Central memory CD8-positive, alpha-beta T cell (primary cell): ENCODE measurements at regions not wholly inside any gene's neighbourhood (a gene's known extent, or its start where the extent isn't known, plus 50 kb on each side); places are given as distances from the start of the nearest gene placed in this dataset.
"Not testable (repeated sequence)": the region's sequence is repeated elsewhere in the genome, so short reads cannot be mapped to it uniquely, and the experiment has no call there.

Source experiments
- ATAC-seq: fragments of 150-1000 bp; cut with Tn5 transposase; replicated peaks from 2 replicates; pipeline ENCODE4 v1.10.0; 2022; ENCODE audit warnings: mild to moderate bottlenecking, moderate FRiP score, moderate number of reproducible peaks; ENCODE audit not compliant: poor library complexity, severe bottlenecking; ENCODE audit errors: extremely low read depth
- DNase-seq, 2 donors: peaks; one replicate each; pipeline ENCODE4 v3.0.0; 2021; ENCODE audit warnings: low spot score in 2 of 2
- H3K27ac Mint-ChIP-seq: one replicate; pipeline ENCODE4 v1.8.0; 2022; ENCODE audit warnings: low read depth, mild to moderate bottlenecking, moderate library complexity, mixed read lengths
- H3K27me3 Mint-ChIP-seq: one replicate; pipeline ENCODE4 v1.8.0; 2022; ENCODE audit warnings: mixed read lengths
- H3K36me3 Mint-ChIP-seq: one replicate; pipeline ENCODE4 v1.8.0; 2022; ENCODE audit warnings: mild to moderate bottlenecking, moderate library complexity, mixed read lengths; ENCODE audit not compliant: insufficient read depth
- H3K4me1 Mint-ChIP-seq: one replicate; pipeline ENCODE4 v1.8.0; 2022; ENCODE audit warnings: mixed read lengths
- H3K4me3 Mint-ChIP-seq: one replicate; pipeline ENCODE4 v1.8.0; 2022; ENCODE audit warnings: mild to moderate bottlenecking, moderate library complexity, mixed read lengths
- H3K9me3 Mint-ChIP-seq: one replicate; pipeline ENCODE4 v1.8.0; 2022; ENCODE audit warnings: mixed read lengths

DNA sequence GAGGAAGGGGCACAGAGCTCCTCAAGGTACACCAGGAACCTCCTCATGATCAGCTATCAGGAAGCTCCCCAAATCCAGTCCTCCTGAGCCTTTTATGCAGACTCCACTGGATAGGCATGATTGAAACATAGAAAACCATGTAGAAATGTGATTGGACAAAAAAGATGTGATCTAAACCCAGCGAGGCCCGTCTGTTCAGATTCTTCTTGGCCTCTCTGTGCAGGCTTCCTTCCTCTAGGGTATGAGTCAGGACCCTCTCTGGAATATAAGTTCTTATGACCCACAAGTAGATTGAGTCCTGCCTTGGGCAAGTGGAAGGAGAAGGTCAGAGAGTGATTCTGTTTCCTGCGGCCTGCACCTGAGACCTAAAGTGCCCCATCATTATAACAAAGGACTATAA lies 166.3 kb downstream of the PHLDA1 start:
- no peaks in the 10 kb centered on the region for H3K36me3 Mint-ChIP-seq
- no peak for DNase-seq
- ATAC-seq, result no peak
- no peak overlapping the region for H3K27ac Mint-ChIP-seq
- H3K27me3 Mint-ChIP-seq, result no peaks in the 10 kb centered on the region
- H3K9me3 Mint-ChIP-seq, result no peaks in the 10 kb centered on the region
- no peak overlapping the region for H3K4me3 Mint-ChIP-seq
- H3K4me1 Mint-ChIP-seq, result no peaks in the 10 kb centered on the region

DNA sequence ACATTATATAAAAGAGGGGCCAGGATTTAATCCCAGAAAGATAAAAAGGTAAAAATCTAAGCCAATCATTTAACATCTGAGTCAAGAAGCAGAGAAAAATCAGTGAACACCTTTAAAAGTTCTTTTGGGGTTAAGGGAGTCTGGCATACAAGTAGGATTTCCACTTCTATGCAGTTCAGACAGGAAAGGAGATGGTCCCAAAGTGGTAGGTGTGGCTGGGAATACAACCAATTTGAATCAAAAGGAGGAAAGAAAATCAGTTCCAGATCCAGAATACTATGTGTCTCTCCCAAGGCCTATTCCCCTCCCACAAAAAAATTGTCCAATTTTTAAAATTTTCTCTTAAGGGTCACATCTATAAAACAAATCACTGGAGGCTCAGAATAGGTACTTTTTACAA lies 167.4 kb downstream of the PHLDA1 start:
- Mint-ChIP-seq H3K4me1 (no peaks in the 10 kb centered on the region), H3K9me3 (no peaks in the 10 kb centered on the region), H3K27me3 (no peaks in the 10 kb centered on the region), H3K4me3 (no peak overlapping the region), H3K27ac (no peak overlapping the region), H3K36me3 (no peaks in the 10 kb centered on the region)
- DNase-seq (no peak), ATAC-seq (no peak)

- Mint-ChIP-seq H3K36me3 (no peaks in the 10 kb centered on the region), H3K27ac (no peak overlapping the region), H3K9me3 (no peaks in the 10 kb centered on the region), H3K4me3 (no peak overlapping the region), H3K27me3 (no peaks in the 10 kb centered on the region), H3K4me1 (no peaks in the 10 kb centered on the region)
- DNase-seq (no peak), ATAC-seq (no peak)
Measured at GRCh38 chr12:75863533-75863932, 168.0 kb downstream of the PHLDA1 start.

DNA sequence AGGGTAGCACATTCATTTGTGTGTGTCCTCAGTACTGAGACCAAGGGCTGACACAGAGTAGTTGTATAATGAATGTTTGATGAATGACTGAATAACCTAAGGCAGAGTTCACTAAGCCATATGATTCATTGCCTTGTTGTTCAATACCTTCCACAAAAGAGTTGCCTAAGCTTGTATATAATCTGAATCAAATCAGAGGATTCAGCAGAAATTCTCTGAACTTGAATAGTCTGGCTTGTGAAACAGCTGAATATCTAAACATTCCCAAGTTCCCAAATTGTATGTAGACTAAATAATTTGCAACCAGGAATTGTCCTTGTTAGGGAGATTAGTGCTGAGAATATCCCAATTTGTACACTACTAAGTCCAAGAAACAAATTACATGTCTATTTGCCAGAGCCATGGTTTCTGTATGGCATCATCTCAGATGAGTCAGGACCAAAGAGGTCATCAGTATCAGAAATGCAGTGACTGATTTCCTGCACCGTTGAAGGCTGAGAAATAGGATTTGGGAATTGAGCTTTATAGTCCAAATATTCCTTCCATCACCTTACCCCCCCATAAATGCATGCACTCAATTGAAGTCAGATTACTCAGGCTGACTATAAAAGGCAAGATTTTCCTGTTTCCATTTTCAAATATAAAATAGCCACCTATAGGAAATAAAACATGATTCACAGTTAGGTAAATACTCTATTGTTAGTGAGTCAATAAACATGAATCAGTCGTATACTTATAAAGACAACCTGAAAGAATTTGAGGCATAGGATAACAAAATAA lies 168.7 kb downstream of the PHLDA1 start:
- H3K36me3 Mint-ChIP-seq, result no peaks in the 10 kb centered on the region
- no peak overlapping the region for H3K27ac Mint-ChIP-seq
- no peaks in the 10 kb centered on the region for H3K9me3 Mint-ChIP-seq
- no peak for ATAC-seq
- H3K4me3 Mint-ChIP-seq, result no peak overlapping the region
- H3K4me1 Mint-ChIP-seq, result no peaks in the 10 kb centered on the region
- no peak for DNase-seq
- H3K27me3 Mint-ChIP-seq, result no peaks in the 10 kb centered on the region

- Mint-ChIP-seq H3K27ac (no peak overlapping the region), H3K4me3 (no peak overlapping the region)
- DNase-seq, result no peak
Measured at GRCh38 chr12:75859868-75860267, 171.7 kb downstream of the PHLDA1 start.

DNA sequence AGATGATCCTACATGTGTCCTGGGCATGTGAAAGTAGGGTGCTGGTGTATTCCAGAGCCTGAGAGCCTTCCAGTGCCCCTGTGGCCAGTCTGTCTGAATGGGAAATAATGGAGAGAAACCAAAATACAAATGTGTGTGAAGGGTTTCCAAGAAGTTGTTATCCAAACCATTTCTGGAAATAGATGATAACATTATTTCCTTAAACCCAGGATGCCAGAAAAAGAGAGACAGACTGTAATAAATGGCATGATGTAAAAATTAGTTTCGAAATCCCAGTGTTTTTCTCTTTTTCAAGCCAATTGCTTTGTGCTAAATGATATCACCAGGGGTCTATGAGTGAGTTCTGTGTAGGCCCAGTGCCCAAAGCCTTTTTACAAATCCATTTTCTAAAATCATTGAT lies 175.3 kb downstream of the PHLDA1 start:
- Mint-ChIP-seq H3K4me1 (no peaks in the 10 kb centered on the region), H3K27ac (no peak overlapping the region), H3K36me3 (no peaks in the 10 kb centered on the region), H3K27me3 (peaks cover 27% of the 10 kb centered on the region), H3K4me3 (no peak overlapping the region), H3K9me3 (no peaks in the 10 kb centered on the region)
- no peak for DNase-seq
- ATAC-seq, result no peak

More at GRCh38 chr12:75859868-75860267, 171.7 kb downstream of the PHLDA1 start:
- H3K4me1 Mint-ChIP-seq, result no peaks in the 10 kb centered on the region
- H3K36me3 Mint-ChIP-seq, result no peaks in the 10 kb centered on the region
- H3K9me3 Mint-ChIP-seq, result no peaks in the 10 kb centered on the region
- no peak for ATAC-seq
- H3K27me3 Mint-ChIP-seq, result peaks cover 3% of the 10 kb centered on the region

DNA sequence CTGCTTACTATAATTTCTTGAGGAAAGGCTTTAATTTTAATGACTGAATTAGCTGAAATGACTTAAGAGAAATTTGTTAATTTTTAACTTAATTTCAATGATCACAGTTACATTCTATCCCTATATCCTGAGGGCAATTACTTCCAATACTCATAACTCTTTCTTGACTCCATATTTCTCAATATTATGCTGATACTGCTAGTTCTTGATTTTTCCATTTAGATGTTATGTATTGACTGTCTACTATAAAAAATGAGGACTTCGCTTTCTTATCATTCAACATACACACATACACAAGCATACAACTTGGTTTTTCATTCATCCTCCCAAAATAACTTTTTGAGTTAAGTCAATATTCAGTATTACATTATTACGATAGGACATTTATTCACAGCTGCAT lies 176.2 kb downstream of the PHLDA1 start:
- Mint-ChIP-seq H3K9me3 (no peaks in the 10 kb centered on the region), H3K27me3 (peaks cover 30% of the 10 kb centered on the region), H3K4me3 (no peak overlapping the region), H3K36me3 (no peaks in the 10 kb centered on the region), H3K4me1 (no peaks in the 10 kb centered on the region), H3K27ac (no peak overlapping the region)
- ATAC-seq (no peak), DNase-seq (no peak)

- no peak for ATAC-seq
- Mint-ChIP-seq H3K9me3 (no peaks in the 10 kb centered on the region), H3K27me3 (peaks cover 30% of the 10 kb centered on the region), H3K27ac (no peak overlapping the region), H3K4me3 (no peak overlapping the region), H3K4me1 (no peaks in the 10 kb centered on the region), H3K36me3 (no peaks in the 10 kb centered on the region)
- DNase-seq, result no peak
Measured at GRCh38 chr12:75854681-75855309, 176.8 kb downstream of the PHLDA1 start.

DNA sequence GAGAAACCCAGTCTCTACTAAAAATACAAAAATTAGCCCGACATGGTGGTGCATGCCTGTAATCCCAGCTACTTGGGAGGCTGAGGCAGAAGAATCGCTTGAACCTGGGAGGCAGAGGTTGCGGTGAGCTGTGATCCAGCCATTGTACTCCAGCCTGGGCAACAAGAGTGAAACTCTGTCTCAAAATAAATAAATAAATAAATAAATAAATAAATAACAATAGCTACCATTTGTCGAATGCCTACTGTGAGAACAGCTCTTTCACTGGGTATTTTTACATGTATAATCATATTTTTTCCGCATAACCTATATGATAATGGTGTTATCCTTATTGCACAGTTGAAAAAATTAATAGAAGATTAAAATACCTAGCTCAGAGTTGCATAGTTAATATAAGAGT lies 177.4 kb downstream of the PHLDA1 start:
- not testable (repeated sequence) for H3K36me3 Mint-ChIP-seq, H3K9me3 Mint-ChIP-seq, ATAC-seq, DNase-seq, H3K4me1 Mint-ChIP-seq, H3K27ac Mint-ChIP-seq, H3K4me3 Mint-ChIP-seq
- H3K27me3 Mint-ChIP-seq, result peaks cover 30% of the 10 kb centered on the region

- Mint-ChIP-seq H3K36me3 (no peaks in the 10 kb centered on the region), H3K9me3 (no peaks in the 10 kb centered on the region), H3K27me3 (peaks cover 30% of the 10 kb centered on the region), H3K27ac (no peak overlapping the region), H3K4me3 (no peak overlapping the region), H3K4me1 (no peaks in the 10 kb centered on the region)
- DNase-seq, result no peak
- no peak for ATAC-seq
Measured at GRCh38 chr12:75853626-75854025, 177.9 kb downstream of the PHLDA1 start.

GRCh38 chr12:75852956-75853355 lies 178.6 kb downstream of the PHLDA1 start:
- Mint-ChIP-seq H3K27ac (no peak overlapping the region), H3K36me3 (no peaks in the 10 kb centered on the region), H3K9me3 (no peaks in the 10 kb centered on the region), H3K4me3 (no peak overlapping the region), H3K4me1 (no peaks in the 10 kb centered on the region), H3K27me3 (peaks cover 30% of the 10 kb centered on the region)
- no peak for DNase-seq
- ATAC-seq, result no peak

DNA sequence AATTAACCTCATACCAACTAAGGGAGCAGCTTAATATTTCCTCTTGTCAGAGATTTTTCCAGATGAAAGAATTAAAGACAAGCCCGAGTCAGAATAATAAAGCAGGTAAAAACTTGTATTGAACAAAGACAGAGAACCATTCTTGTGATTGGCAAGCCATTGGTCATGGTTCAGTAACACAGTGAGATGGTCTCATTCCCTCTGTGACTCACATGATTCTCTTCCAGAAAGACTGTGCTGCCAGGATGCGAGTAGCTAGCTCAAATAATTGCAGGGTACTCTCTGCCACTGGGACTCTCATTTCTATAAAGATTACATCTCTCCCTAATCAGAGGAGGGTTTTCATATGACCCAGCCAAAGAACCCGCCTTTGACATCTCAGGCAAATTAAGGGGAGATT lies 179.4 kb downstream of the PHLDA1 start:
- H3K36me3 Mint-ChIP-seq, result no peaks in the 10 kb centered on the region
- no peaks in the 10 kb centered on the region for H3K9me3 Mint-ChIP-seq
- peaks cover 30% of the 10 kb centered on the region for H3K27me3 Mint-ChIP-seq
- H3K4me3 Mint-ChIP-seq, result no peak overlapping the region
- H3K27ac Mint-ChIP-seq, result no peak overlapping the region
- DNase-seq, result no peak
- ATAC-seq, result no peak
- no peaks in the 10 kb centered on the region for H3K4me1 Mint-ChIP-seq

DNA sequence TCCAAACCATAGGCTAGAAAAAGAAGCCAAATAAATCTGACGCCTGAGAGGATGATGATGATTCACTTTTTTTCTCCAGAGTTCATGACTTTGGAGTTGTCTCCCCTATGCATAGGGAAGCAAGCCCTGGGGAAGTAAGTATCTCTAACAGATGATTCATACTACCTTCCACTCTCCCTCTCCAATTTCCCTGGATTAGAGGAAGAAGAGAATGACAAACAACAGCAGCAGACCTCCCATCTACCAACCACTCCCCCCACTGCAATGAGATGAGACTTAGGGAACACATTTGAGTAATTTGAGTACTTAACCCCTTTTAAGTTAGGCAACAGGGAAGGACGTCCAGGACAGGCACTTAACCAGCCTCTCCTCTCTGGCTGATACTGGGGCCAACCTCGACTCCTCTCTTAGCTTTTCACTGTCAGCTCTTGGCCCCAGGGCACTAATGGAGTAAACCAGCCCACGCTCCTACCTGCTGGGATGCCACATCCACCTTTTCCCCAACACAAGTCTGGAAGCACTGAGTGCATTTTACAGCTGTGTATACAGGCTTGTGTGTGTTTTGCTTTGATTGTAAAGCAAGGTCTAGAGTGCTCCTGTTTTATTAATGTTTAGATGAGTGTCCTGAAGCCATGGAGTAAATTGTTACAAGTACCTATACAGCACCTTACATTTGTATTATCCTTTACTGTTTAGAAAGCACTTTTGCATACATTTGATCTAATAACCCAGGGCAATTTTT lies 180.7 kb downstream of the PHLDA1 start:
- ATAC-seq, result no peak
- H3K36me3 Mint-ChIP-seq, result no peaks in the 10 kb centered on the region

More for the DNA sequence above, 180.7 kb downstream of the PHLDA1 start:
- H3K4me1 Mint-ChIP-seq, result no peaks in the 10 kb centered on the region
- no peak overlapping the region for H3K27ac Mint-ChIP-seq
- H3K9me3 Mint-ChIP-seq, result peaks cover 5% of the 10 kb centered on the region
- DNase-seq, result no peak
- H3K4me3 Mint-ChIP-seq, result no peak overlapping the region
- peaks cover 30% of the 10 kb centered on the region for H3K27me3 Mint-ChIP-seq
